GM12878 (cell line): ENCODE measurements at regions not wholly inside any gene's neighbourhood (a gene's known extent, or its start where the extent isn't known, plus 50 kb on each side); places are given as distances from the start of the nearest gene placed in this dataset.

ENCODE experiments used
- CTCF ChIP-seq, 3 experiments: IDR thresholded peaks in 2 of 3; conservative IDR thresholded peaks in 1 of 3; 2 replicates each; pipeline ENCODE4 v1.5.1; 2011; ENCODE audit warnings: low read depth in 3 of 3, low read length in 3 of 3, mild to moderate bottlenecking in 3 of 3, control low read depth in 2 of 3, moderate library complexity in 2 of 3, inconsistent platforms in 1 of 3, mixed read lengths in 1 of 3; ENCODE audit not compliant: control insufficient read depth in 2 of 3, insufficient read depth in 1 of 3; ENCODE audit errors: extremely low read depth in 1 of 3
- CUX1 ChIP-seq: IDR thresholded peaks from 2 replicates; pipeline ENCODE4 v1.6.1; 2012; ENCODE audit warnings: improper control_type of control experiment, low read depth, low read length; ENCODE audit not compliant: insufficient replicate concordance
- E2F4 ChIP-seq: IDR thresholded peaks from 2 replicates; pipeline ENCODE4 v1.6.1; 2012; ENCODE audit warnings: low read depth, low read length, improper control_type of control experiment
- GABPA ChIP-seq: IDR thresholded peaks from 2 replicates; pipeline ENCODE4 v1.6.1; 2014; ENCODE audit warnings: antibody characterized with exemption, low read depth, mild to moderate bottlenecking, inconsistent platforms
- SUZ12 ChIP-seq: fragments of 200-600 bp; sonication (generic); IDR thresholded peaks from one replicate; pipeline ENCODE4 v1.6.1; 2018; ENCODE audit warnings: antibody characterized with exemption, mild to moderate bottlenecking; ENCODE audit not compliant: unreplicated experiment
- TARDBP ChIP-seq: IDR thresholded peaks from 2 replicates; pipeline ENCODE4 v1.6.1; 2016; ENCODE audit warnings: borderline replicate concordance
- ZBTB40 ChIP-seq: fragments of 450-650 bp; IDR thresholded peaks from 2 replicates; pipeline ENCODE4 v1.6.1; 2016; ENCODE audit warnings: mild to moderate bottlenecking, moderate library complexity, borderline replicate concordance

- no peak for TF ChIP-seq GABPA
- no peak for TF ChIP-seq E2F4
- TF ChIP-seq CUX1 = no peak
- TF ChIP-seq CTCF (IDR thresholded peaks at IDR 0.05 in 2 of 3, conservative IDR thresholded peaks at IDR 0.05 in 1 of 3; ENCODE audit: control insufficient read depth in 2 of 3, extremely low read depth in 1 of 3, insufficient read depth in 1 of 3, low read depth in 3 of 3, low read length in 3 of 3) = no peak
- no peak for TF ChIP-seq SUZ12
- TF ChIP-seq ZBTB40 = no peak
- no peak for TF ChIP-seq TARDBP
Observed at GRCh38 chr10:118820326-118821116, 65.8 kb upstream of the CACUL1 start.
